NCI-H345 treated with DMSO at 0.1 percent for 48 hours (cell line): ENCODE measurements at regions not wholly inside any gene's neighbourhood (a gene's known extent, or its start where the extent isn't known, plus 50 kb on each side); places are given as distances from the start of the nearest gene placed in this dataset.

Experiments used
- DNase-seq: peaks from one replicate; lab custom pipeline; 2025; ENCODE audit not compliant: unreplicated experiment; lab: John Stamatoyannopoulos, UW

DNA sequence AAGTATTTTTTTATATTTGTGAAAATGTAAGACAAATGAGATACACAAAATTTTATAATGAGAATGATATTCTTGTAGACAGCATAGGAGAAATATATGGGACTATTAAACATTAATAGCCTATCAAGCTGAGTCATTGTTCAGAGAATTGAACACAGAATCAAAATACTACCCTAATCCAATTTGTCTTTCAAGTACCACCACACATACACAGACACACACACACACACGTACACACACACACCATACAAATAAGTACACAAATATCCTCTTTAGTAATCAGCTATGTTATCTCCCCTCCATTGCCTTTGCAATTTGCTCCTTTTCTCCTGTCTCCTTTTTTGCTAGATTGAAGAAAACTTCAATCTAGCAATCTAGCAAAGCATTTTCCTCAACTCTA is 499.3 kb downstream of the FOXG1 start:
- DNase-seq = no peak

GRCh38 chr14:29271669-29272068 is 505.1 kb downstream of the FOXG1 start:
- DNase-seq = no peak

DNA sequence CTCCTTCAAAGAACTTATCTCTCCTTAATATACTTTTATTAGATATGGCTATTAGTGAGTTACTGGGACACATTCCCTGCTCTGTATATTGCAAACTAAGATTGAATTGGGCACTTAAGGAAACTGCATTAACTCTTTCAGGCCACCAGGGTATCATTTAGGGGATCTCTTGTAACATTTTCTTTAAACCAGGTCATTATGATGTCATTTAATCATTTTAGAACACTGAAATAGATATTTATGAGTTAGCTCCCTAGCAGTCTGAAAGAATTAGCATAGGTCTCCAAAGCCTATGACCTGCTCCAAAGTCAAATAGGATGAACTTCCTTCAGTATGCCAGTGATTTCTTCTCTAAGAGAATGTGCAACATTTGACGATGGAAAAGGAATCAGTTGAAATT is 506.9 kb downstream of the FOXG1 start:
- DNase-seq = no peak

- DNase-seq = no peak
Measured at GRCh38 chr14:29274890-29275596, 508.5 kb downstream of the FOXG1 start.

DNA sequence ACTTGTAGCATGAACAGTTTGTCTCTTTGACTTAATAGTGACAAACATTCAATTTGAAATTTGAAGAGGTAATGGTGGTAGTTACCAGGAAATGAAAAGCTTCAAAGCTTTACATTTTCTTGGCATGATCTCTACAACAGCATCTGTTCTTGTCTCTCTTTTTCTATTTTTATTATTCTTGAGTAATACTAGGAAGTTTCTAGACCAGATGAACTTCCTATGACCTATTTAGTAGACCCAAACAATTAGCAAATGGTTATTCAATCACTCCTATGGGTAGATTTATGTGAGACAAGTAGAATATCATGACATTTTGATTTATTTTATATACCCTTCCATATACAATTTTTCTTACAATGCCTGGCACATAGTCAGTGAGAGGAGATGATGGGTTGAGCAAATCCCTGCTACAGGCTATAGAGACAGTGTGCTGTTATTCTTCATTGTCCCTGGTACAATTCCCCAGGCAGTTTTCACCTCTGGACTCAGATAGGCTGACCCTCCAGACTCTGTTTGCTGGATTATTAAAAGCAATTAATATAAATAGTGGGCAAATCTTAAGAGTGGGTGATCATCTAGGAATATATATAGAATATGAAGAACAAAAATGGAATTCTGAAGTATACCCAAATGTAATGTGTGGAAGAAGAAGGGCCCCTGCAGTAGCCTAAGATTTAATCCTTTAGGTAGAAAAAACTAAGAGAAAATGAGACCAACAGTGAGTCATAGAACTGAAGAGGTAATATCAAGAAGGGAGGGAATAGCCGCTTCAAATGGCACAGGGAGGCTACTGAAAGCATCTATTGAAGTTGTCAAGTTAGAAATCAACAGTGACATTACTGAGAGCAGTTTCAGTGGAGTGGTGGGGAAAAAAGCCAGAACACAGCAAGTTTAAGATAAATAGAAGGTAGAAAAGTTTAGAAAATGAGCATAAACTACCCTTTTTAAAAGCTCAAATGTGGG is 512.0 kb downstream of the FOXG1 start:
- DNase-seq = no peak

DNA sequence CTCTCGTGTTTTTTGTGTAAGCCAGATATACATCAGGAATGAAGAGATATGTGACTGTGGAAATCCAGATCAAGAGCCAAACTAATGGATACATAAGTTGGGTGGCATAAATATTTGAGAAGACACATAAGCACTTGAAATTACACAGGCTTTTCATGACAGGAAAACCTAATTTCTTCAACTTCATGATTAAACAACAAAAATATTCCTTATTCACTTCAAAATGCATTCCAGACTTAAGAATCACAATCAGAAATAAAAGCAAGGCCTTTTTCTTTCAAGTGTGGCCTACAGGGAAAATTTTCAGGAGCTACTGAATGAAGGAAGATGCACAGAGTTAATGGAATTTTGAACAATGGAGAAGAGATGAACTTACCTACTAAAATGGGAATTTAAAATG is 515.6 kb downstream of the FOXG1 start:
- DNase-seq = no peak

- DNase-seq = no peak
Measured at GRCh38 chr14:29290441-29290840, 523.9 kb downstream of the FOXG1 start.

GRCh38 chr14:29299372-29299771 is 532.8 kb downstream of the FOXG1 start:
- DNase-seq = no peak

GRCh38 chr14:29301571-29301970 is 535.0 kb downstream of the FOXG1 start:
- DNase-seq = no peak

DNA sequence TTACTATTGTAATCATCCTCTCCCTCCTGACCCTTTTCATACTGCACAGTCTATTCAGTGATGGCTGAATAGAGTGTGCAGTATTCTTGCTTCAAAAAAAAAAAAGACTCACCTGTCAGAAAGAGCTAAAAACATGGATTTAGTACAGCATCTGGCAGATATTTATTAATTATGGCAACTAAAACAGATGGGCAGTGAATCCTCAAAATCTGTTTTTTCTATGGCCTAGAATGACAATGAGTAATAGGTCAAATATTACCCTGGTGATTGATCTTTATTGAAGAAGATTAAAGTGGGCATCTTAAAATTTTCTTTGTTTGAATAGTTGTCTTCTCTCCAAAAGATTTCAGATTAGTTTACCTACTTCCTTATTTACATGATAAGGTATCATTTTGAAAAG is 543.6 kb downstream of the FOXG1 start:
- no peak for DNase-seq

DNA sequence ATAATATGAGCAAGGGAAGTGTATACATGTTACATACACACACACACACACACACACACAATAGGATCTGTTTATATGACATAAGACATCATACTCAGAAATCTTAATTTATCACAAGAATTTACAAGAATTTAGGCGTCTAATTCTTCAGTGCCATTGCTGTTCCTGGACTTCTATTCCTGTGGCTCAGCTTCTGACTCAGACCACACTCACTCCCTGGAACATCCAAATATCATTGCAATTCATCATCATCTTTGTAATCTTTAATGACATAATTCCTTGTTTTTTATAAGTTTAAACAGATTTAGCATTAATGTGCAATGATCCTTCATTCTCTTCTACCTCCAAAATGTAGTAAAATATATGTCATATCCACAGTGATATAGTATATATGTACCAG is 544.2 kb downstream of the FOXG1 start:
- DNase-seq = no peak

DNA sequence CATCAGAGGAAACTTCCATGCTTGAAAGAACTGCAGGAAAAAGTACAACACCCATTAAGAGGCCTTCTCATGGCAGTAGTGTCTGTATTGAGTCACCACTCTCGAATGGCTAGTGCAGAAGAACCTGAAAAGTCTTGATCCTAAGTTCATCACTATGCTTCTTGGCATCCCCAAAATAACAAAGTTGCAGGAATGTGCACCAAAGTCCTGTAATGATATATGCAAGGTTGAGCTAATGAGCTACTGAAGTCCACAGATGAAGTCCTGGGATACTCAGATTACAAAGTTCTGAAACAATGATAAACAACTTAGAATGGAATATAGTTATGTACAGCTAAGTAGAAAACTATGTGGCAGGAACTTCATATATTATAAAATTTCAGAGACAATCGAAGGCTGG is 545.4 kb downstream of the FOXG1 start:
- no peak for DNase-seq

GRCh38 chr14:29316936-29317335 is 550.3 kb downstream of the FOXG1 start:
- no peak for DNase-seq

- no peak for DNase-seq
Measured at GRCh38 chr14:29317423-29317822, 550.8 kb downstream of the FOXG1 start.

GRCh38 chr14:29320286-29320685 is 553.7 kb downstream of the FOXG1 start:
- DNase-seq = no peak

GRCh38 chr14:29321646-29322045 is 555.1 kb downstream of the FOXG1 start:
- DNase-seq = no peak

DNA sequence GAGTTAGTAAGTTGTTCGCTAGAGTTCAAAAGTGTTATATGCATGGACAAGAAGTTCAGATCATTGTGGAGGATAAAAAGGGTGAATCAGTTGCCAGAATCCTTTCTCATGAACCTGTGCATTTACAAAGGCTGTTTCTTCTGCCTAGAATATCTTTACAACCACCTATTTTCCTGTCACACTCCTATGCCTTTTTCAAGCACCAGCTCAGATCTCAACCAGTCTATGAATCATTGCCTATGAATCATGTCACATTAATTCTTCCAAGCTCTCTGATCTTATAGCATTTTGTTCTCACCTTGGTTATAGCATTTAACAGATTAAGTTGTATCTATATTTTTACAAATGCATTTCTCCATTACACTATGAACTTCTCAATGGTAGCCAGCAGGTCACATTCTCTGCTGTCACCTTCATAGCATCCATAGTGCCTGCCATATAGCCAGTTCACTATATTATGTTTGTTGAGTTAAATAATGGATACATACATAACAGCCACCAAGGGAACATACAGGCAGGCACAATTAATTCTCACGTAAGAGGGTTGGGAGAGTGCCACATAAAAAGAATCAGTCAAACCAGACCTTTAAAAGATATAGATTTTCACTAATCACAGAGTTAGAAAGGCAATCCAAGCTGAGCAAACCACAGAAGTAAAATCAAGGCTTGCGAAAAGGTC is 573.0 kb downstream of the FOXG1 start:
- no peak for DNase-seq

GRCh38 chr14:29348504-29348903 is 579.1 kb downstream of the PRKD1 start:
- DNase-seq = no peak

GRCh38 chr14:29350496-29350895 is 577.2 kb downstream of the PRKD1 start:
- DNase-seq = no peak

GRCh38 chr14:29351996-29352705 is 575.5 kb downstream of the PRKD1 start:
- no peak for DNase-seq

DNA sequence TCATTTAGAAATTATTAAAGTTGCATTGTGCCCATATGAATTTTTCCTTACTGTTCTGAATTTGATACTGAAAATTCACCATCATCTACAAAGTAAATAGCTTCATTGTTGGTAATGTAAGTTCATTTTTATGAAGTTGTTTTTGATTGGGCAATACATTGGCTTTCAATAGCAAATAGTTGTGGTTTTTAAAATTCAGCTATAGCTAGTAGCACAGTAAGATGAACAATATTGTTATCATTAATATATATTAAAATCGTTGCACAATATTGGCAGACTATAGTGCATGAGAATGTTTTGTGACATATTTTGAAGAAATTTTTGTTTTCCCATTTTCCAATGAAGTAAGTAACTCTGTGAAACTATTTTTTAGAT is 575.0 kb downstream of the PRKD1 start:
- DNase-seq = no peak
